ENCODE measurements at regions not wholly inside any gene's neighbourhood (a gene's known extent, or its start where the extent isn't known, plus 50 kb on each side); places are given as distances from the start of the nearest gene placed in this dataset.

DNA sequence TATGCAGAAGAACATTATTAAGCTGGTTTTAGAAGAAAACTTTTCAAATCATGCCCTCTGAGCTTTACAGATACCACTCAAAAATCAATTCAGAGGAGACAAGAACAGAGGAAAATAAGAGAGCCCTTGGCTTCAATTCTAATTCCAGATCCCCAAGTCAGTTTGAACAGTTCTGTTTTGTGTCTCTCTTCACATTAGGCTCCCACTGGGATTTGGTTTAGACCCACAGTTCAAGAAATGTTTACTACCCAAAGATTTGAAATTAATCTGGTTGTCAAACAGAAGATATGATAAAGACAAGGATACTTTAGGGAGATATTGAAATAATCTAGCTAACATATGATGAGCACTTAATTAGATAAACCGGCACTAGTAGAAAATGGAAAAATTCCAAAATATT, 329.5 kb downstream of the RAD51AP2 start:
- no peak overlapping the region for H3K4me3 ChIP-seq (ENCODE audit: low read length)
- H3K4me1 ChIP-seq (ENCODE audit: control insufficient read depth, insufficient read depth, low read length) = no peaks in the 10 kb centered on the region
- no peak for DNase-seq
- WGBS (ENCODE audit: insufficient coverage, low lambda C conversion rate) = 80% methylated on average over 1 of the region's 1 CpG
- H3K36me3 ChIP-seq (ENCODE audit: control insufficient read depth, insufficient read depth, low read length) = no peaks in the 10 kb centered on the region
- H3K27ac ChIP-seq (ENCODE audit: low read length) = no peak overlapping the region
- peaks cover 3% of the 10 kb centered on the region for H3K9me3 ChIP-seq (ENCODE audit: control insufficient read depth, low read depth, low read length)
- no peaks in the 10 kb centered on the region for H3K27me3 ChIP-seq (ENCODE audit: control insufficient read depth, insufficient read depth, low read length)

DNA sequence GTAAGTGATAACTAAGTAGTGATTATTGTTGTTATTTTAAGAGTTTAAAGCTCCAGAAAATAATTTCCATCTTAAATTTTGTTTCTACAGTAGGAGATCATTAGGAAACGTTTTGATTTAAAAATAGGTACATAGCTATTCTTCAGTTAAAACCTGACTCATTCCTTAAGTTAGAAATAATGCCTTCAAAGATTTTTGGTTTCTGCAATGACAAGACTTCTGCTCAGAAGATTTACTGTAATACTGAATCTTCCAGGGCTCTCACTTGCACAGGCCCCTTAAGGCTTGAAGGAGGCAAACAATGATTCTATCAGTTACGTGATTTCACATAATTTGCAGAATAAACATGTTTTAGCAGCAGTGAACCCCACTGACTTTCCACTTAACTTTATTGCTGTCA, 333.7 kb downstream of the RAD51AP2 start:
- Histone ChIP-seq H3K4me3 (ENCODE audit: low read length) (no peak overlapping the region), H3K27me3 (ENCODE audit: control insufficient read depth, insufficient read depth, low read length) (no peaks in the 10 kb centered on the region), H3K9me3 (ENCODE audit: control insufficient read depth, low read depth, low read length) (no peaks in the 10 kb centered on the region), H3K27ac (ENCODE audit: low read length) (no peak overlapping the region), H3K4me1 (ENCODE audit: control insufficient read depth, insufficient read depth, low read length) (no peaks in the 10 kb centered on the region), H3K36me3 (ENCODE audit: control insufficient read depth, insufficient read depth, low read length) (no peaks in the 10 kb centered on the region)
- WGBS (ENCODE audit: insufficient coverage, low lambda C conversion rate) = 94% methylated on average over 2 of the region's 2 CpGs
- no peak for DNase-seq

DNA sequence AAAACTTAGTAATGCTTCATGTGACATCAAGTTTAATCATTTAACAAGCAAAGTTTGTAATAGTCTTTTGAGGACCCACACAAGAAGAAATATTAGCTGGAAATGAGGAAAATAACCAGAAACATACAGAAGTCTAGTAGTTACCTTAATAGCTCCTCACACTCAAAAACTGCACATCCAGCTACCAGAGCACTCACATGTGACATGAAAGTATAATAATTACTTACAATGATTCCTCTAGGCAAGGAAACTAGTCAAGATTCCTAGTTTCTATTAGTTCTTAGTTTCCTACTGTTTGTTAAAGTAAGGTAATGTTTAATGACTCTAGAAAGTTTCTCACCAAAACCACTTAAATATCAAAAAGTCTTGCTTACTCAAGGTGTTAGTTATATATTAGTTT, 335.8 kb downstream of the RAD51AP2 start:
- Histone ChIP-seq H3K27ac (ENCODE audit: low read length) (no peak overlapping the region), H3K4me3 (ENCODE audit: low read length) (no peak overlapping the region), H3K27me3 (ENCODE audit: control insufficient read depth, insufficient read depth, low read length) (no peaks in the 10 kb centered on the region), H3K9me3 (ENCODE audit: control insufficient read depth, low read depth, low read length) (no peaks in the 10 kb centered on the region), H3K4me1 (ENCODE audit: control insufficient read depth, insufficient read depth, low read length) (no peaks in the 10 kb centered on the region), H3K36me3 (ENCODE audit: control insufficient read depth, insufficient read depth, low read length) (no peaks in the 10 kb centered on the region)
- DNase-seq = no peak

DNA sequence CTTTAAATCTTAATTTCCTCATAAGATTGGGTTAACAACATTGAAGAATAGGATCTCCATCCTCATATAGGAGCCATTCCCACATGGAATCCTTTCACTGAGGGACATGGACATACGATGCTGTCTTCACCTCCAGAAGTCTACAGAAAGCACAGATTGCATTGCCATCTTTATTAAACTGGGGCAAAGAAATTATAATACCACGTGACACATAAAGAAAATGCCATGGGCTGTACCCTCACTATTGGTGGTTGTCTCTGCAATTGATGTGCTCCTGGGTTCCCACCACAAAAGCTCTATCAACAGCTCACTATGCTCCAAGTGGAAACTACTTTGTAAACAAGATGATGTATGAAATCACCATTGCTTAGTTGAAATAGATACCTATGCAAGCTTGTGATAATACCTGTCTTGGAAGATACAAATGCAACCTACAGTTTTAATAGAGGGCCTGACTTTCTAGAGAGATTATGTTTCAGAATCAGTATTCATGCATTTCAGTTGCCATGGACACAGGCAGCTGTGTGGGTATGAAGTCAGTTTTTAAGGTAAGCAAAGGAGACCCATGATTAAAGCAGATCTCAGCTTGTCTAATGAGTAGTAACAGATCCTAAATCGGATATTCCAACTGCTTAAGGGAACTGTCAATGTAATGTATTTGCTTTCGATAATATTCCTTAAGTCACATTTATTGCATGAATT, 337.0 kb downstream of the RAD51AP2 start:
- no peak overlapping the region for H3K27ac ChIP-seq (ENCODE audit: low read length)
- no peaks in the 10 kb centered on the region for H3K27me3 ChIP-seq (ENCODE audit: control insufficient read depth, insufficient read depth, low read length)
- no peak overlapping the region for H3K4me3 ChIP-seq (ENCODE audit: low read length)
- DNase-seq = no peak
- H3K36me3 ChIP-seq (ENCODE audit: control insufficient read depth, insufficient read depth, low read length) = no peaks in the 10 kb centered on the region
- H3K4me1 ChIP-seq (ENCODE audit: control insufficient read depth, insufficient read depth, low read length) = no peaks in the 10 kb centered on the region
- H3K9me3 ChIP-seq (ENCODE audit: control insufficient read depth, low read depth, low read length) = no peaks in the 10 kb centered on the region
- WGBS (ENCODE audit: insufficient coverage, low lambda C conversion rate) = no CpG with 5 or more reads among the region's 4 CpGs

DNA sequence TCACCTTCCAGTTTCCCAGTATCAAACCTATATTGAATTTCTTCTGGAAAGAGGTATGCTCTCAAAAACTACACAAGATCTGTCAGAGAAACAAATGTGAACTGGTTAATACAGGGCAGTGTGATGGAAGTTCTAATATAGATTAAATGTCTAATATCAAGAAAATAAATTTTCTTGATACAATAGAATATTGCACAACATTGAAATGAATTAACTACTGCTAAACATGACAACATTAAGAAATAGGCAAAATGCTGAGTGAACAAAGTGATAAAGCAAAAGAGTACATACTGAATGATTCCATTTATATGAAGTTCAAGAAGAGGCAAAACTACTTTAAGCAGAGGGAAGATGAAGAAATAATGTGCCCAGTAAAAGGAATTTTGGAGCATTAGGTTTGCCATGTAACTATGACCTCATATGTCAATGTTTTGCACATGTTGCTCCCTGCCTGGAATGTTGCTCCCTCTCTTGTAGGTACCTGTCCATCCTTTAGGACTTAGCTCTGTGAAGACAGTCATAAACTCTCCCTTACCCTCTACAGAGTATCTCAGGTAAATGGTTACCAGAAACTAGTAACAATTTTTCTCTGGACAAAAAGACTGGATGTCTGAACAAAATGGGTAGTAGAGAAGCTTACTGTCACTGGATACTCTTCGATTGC, 339.0 kb downstream of the RAD51AP2 start:
- Histone ChIP-seq H3K4me1 (ENCODE audit: control insufficient read depth, insufficient read depth, low read length) (no peaks in the 10 kb centered on the region), H3K9me3 (ENCODE audit: control insufficient read depth, low read depth, low read length) (no peaks in the 10 kb centered on the region), H3K4me3 (ENCODE audit: low read length) (no peak overlapping the region), H3K27me3 (ENCODE audit: control insufficient read depth, insufficient read depth, low read length) (no peaks in the 10 kb centered on the region), H3K36me3 (ENCODE audit: control insufficient read depth, insufficient read depth, low read length) (no peaks in the 10 kb centered on the region), H3K27ac (ENCODE audit: low read length) (no peak overlapping the region)
- DNase-seq = no peak
- no CpG with 5 or more reads among the region's 1 CpG for WGBS (ENCODE audit: insufficient coverage, low lambda C conversion rate)

DNA sequence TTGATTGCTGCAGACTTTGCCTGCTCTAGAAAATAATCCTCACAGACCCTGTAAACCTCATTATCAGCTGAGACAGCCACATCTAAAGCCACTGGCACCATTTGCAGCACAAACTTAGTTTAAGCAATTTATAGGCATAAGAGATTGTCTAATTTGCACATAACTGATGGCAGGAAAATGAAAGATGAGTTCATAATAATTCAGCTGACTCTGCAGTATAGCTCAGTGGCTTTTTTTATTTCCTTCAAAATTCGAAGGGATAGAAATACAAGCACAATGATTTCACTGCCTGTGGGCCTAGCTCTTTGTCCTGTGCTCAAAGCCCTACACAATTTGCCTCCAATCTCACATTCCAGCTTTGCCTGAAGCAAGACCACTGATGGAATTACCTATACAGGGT, 341.2 kb downstream of the RAD51AP2 start:
- Histone ChIP-seq H3K27ac (ENCODE audit: low read length) (no peak overlapping the region), H3K4me1 (ENCODE audit: control insufficient read depth, insufficient read depth, low read length) (no peaks in the 10 kb centered on the region), H3K27me3 (ENCODE audit: control insufficient read depth, insufficient read depth, low read length) (no peaks in the 10 kb centered on the region), H3K4me3 (ENCODE audit: low read length) (no peak overlapping the region), H3K9me3 (ENCODE audit: control insufficient read depth, low read depth, low read length) (no peaks in the 10 kb centered on the region), H3K36me3 (ENCODE audit: control insufficient read depth, insufficient read depth, low read length) (no peaks in the 10 kb centered on the region)
- no peak for DNase-seq
- WGBS (ENCODE audit: insufficient coverage, low lambda C conversion rate) = no CpG with 5 or more reads among the region's 1 CpG

DNA sequence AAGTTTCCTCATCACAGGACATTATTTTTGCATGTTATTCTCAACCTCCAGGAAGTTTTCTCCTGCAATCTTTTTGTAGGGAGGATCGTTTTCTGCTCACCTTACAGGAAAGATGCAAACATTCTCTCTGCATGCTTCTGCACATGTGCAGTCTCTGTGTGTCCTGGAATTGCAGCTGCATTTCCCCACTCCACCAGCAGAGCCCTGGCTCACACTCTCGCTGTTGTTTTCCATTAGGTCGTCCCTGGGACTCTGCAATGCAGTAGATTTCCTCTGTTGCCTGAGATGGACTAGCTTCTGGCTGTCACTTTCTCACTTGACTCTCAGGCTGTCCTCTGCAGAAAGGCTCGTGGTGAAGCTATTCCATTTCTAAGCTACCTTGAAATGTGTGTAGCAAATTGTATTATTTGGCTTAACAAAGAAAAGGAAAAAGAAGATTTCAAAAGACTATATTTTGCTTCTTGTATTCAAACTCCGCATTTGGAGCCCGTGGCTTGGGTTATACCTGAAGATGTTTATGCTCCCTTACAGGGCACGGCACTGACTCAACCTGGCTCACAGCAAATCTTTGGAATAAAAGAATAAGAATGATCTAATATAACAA, 346.7 kb downstream of the RAD51AP2 start:
- no peaks in the 10 kb centered on the region for H3K9me3 ChIP-seq (ENCODE audit: control insufficient read depth, low read depth, low read length)

DNA sequence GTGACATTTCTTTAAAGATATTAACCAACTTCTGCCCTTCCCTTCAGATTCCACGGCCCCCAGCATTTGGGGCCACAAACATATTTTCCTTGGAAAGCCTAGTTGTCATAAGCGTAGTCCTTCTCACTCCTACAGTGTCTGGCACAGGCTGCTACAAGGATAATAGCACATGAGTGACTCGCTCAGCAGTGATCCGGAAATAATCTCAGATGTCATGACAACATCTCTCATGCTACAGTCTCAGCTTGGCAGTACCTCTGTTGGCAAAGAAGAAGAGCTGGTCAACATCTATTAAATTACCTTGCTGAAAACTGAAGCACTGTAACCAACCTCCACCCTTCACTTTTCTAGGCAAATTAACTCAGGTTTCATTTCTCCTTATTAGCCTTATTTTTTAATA, 351.7 kb downstream of the RAD51AP2 start:
- no CpG with 5 or more reads among the region's 4 CpGs for WGBS (ENCODE audit: insufficient coverage, low lambda C conversion rate)
- DNase-seq = no peak
- H3K4me1 ChIP-seq (ENCODE audit: control insufficient read depth, insufficient read depth, low read length) = no peaks in the 10 kb centered on the region
- no peaks in the 10 kb centered on the region for H3K27me3 ChIP-seq (ENCODE audit: control insufficient read depth, insufficient read depth, low read length)
- H3K36me3 ChIP-seq (ENCODE audit: control insufficient read depth, insufficient read depth, low read length) = no peaks in the 10 kb centered on the region
- H3K9me3 ChIP-seq (ENCODE audit: control insufficient read depth, low read depth, low read length) = no peaks in the 10 kb centered on the region
- no peak overlapping the region for H3K4me3 ChIP-seq (ENCODE audit: low read length)
- no peak overlapping the region for H3K27ac ChIP-seq (ENCODE audit: low read length)

More for the DNA sequence above, 346.7 kb downstream of the RAD51AP2 start:
- no peaks in the 10 kb centered on the region for H3K4me1 ChIP-seq (ENCODE audit: control insufficient read depth, insufficient read depth, low read length)
- WGBS (ENCODE audit: insufficient coverage, low lambda C conversion rate) = no CpG with 5 or more reads among the region's 7 CpGs
- peak; percentile 3 to 7 for DNase-seq
- H3K36me3 ChIP-seq (ENCODE audit: control insufficient read depth, insufficient read depth, low read length) = no peaks in the 10 kb centered on the region
- no peak overlapping the region for H3K4me3 ChIP-seq (ENCODE audit: low read length)
- H3K27ac ChIP-seq (ENCODE audit: low read length) = no peak overlapping the region
- H3K27me3 ChIP-seq (ENCODE audit: control insufficient read depth, insufficient read depth, low read length) = no peaks in the 10 kb centered on the region

DNA sequence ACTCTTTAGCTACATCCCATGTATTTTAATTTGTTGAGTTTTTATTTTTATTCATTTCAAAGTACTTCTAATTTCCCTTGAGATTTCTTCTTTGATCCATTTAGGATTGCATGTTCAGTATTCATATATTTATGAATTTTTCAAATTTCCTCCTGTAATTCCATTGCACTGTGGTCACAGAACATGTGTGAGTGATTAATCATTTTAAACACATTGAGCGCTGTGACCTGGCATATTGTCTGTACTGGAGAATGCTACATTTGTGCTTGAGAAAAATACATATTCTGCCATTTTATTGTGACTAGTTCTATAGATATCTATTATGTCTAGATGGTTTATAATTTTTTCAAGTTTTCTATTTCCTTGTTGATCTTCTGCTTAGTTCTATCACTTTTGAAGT, 353.7 kb downstream of the RAD51AP2 start:
- Histone ChIP-seq H3K4me1 (ENCODE audit: control insufficient read depth, insufficient read depth, low read length) (no peaks in the 10 kb centered on the region), H3K27me3 (ENCODE audit: control insufficient read depth, insufficient read depth, low read length) (no peaks in the 10 kb centered on the region), H3K36me3 (ENCODE audit: control insufficient read depth, insufficient read depth, low read length) (no peaks in the 10 kb centered on the region), H3K4me3 (ENCODE audit: low read length) (no peak overlapping the region), H3K27ac (ENCODE audit: low read length) (no peak overlapping the region), H3K9me3 (ENCODE audit: control insufficient read depth, low read depth, low read length) (no peaks in the 10 kb centered on the region)
- no peak for DNase-seq
- WGBS (ENCODE audit: insufficient coverage, low lambda C conversion rate) = no CpG with 5 or more reads among the region's 1 CpG

DNA sequence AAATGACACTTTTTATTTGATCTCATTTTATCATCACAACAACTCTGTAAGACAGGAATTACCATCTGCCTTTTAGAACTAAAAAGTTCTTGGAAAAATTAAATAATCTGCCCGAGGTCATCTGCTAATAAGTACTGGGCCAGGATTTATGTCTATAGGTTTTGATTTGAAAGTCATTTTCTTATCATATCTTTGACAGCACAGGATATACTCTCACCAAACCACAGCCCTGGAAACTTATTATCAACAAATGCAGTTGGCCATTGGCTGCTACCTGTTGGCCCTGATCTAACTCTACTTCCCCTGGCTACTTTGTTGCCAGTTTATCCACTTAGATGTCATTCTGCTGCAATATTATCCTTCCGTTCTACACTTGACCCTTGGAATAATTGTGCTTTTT, 354.6 kb downstream of the RAD51AP2 start:
- DNase-seq = no peak
- Histone ChIP-seq H3K36me3 (ENCODE audit: control insufficient read depth, insufficient read depth, low read length) (no peaks in the 10 kb centered on the region), H3K27ac (ENCODE audit: low read length) (no peak overlapping the region), H3K27me3 (ENCODE audit: control insufficient read depth, insufficient read depth, low read length) (no peaks in the 10 kb centered on the region), H3K9me3 (ENCODE audit: control insufficient read depth, low read depth, low read length) (no peaks in the 10 kb centered on the region), H3K4me1 (ENCODE audit: control insufficient read depth, insufficient read depth, low read length) (no peaks in the 10 kb centered on the region), H3K4me3 (ENCODE audit: low read length) (no peak overlapping the region)
- 100% methylated on average over 1 of the region's 2 CpGs for WGBS (ENCODE audit: insufficient coverage, low lambda C conversion rate)

DNA sequence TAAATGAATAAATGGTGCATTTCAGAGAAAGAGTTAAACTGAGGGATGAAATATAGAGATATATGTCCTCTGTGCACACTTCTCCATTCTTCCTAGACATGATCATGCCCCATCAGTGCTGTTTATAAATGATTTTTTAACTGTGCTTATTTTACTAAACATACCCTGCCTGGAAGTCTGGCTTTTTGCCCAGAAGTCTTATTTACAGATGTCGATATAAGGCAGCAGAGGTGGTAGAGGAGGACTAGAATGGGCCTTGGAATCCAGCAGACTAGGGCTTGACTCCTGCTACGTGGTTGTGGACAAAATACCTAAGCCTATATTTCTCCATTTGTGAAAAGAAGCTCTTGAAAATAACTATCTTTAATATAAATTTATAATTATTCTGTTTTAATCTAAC, 355.5 kb downstream of the RAD51AP2 start:
- no peak overlapping the region for H3K27ac ChIP-seq (ENCODE audit: low read length)
- WGBS (ENCODE audit: insufficient coverage, low lambda C conversion rate) = no CpG with 5 or more reads among the region's 2 CpGs
- H3K4me3 ChIP-seq (ENCODE audit: low read length) = no peak overlapping the region
- DNase-seq = no peak
- H3K36me3 ChIP-seq (ENCODE audit: control insufficient read depth, insufficient read depth, low read length) = no peaks in the 10 kb centered on the region
- H3K4me1 ChIP-seq (ENCODE audit: control insufficient read depth, insufficient read depth, low read length) = no peaks in the 10 kb centered on the region
- no peaks in the 10 kb centered on the region for H3K27me3 ChIP-seq (ENCODE audit: control insufficient read depth, insufficient read depth, low read length)
- no peaks in the 10 kb centered on the region for H3K9me3 ChIP-seq (ENCODE audit: control insufficient read depth, low read depth, low read length)

All from large intestine (tissue), 3 donors.